ENCODE measurements at regions not wholly inside any gene's neighbourhood (a gene's known extent, or its start where the extent isn't known, plus 50 kb on each side); places are given as distances from the start of the nearest gene placed in this dataset.

DNA sequence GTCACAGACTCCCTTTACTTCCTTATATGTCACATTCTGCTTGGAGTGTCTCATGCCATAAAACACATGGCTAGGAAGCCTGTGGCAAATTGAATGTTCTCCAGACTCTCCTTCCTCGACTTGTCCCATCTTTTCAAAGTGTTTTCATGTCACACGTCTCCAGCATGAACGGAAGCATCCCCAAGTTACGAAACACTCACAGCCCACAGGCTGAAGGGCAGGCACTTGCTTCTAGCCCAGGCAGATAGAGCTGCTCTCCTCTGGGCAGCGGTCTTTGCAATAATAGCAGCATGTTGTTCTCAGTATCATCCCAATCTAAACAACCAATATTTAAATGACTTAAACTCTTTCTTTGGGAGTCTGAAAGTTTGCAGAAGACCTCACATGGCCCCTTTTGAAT, 85.3 kb upstream of the ADAMTS9 start:
- WGBS, 2 donors = 38 to 49% methylated on average over 5 of the region's 5 CpGs
- intact Hi-C loops (cut with DNase I; ENCODE audit: low total_unique reads) = no loop called here
- no peak overlapping the region for H3K4me3 ChIP-seq (ENCODE audit: low read depth, poor library complexity, severe bottlenecking)
- DNase-seq (ENCODE audit: low spot score in 2 of 2) = no peak
- TF ChIP-seq POLR2A (IDR thresholded peaks at IDR 0.05) = no peak
- TF ChIP-seq, protein P1, sequence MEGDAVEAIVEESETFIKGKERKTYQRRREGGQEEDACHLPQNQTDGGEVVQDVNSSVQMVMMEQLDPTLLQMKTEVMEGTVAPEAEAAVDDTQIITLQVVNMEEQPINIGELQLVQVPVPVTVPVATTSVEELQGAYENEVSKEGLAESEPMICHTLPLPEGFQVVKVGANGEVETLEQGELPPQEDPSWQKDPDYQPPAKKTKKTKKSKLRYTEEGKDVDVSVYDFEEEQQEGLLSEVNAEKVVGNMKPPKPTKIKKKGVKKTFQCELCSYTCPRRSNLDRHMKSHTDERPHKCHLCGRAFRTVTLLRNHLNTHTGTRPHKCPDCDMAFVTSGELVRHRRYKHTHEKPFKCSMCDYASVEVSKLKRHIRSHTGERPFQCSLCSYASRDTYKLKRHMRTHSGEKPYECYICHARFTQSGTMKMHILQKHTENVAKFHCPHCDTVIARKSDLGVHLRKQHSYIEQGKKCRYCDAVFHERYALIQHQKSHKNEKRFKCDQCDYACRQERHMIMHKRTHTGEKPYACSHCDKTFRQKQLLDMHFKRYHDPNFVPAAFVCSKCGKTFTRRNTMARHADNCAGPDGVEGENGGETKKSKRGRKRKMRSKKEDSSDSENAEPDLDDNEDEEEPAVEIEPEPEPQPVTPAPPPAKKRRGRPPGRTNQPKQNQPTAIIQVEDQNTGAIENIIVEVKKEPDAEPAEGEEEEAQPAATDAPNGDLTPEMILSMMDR (IDR thresholded peaks at IDR 0.05) = no peak

DNA sequence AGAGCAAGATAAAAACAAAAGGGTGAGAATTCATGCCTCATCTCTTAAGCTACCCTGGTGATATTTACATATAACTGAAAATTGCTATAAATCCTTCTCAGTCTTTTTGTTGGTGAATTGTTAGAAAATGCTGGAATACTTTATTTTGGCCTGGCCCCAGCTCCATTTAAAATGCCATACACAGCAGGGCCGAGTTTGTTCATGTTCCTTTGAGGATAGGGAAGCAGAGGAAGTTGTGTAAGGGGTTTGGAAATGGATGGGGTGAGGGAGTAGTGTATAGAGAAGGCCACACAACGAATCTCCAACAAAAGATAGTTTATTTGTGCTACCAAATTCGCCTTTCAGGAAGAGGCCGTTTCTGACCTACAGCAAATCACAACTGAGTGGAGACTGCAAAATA, 78.6 kb upstream of the ADAMTS9 start:
- no peak overlapping the region for H3K4me3 ChIP-seq (ENCODE audit: low read depth, poor library complexity, severe bottlenecking)
- DNase-seq (ENCODE audit: low spot score in 2 of 2) = no peak
- 62 to 64% methylated on average over 4 of the region's 4 CpGs for WGBS, 2 donors
- TF ChIP-seq, protein P1 (IDR thresholded peaks at IDR 0.05) = no peak
- no peak for TF ChIP-seq POLR2A (IDR thresholded peaks at IDR 0.05)
- intact Hi-C loops (cut with DNase I; ENCODE audit: low total_unique reads) = no loop called here

DNA sequence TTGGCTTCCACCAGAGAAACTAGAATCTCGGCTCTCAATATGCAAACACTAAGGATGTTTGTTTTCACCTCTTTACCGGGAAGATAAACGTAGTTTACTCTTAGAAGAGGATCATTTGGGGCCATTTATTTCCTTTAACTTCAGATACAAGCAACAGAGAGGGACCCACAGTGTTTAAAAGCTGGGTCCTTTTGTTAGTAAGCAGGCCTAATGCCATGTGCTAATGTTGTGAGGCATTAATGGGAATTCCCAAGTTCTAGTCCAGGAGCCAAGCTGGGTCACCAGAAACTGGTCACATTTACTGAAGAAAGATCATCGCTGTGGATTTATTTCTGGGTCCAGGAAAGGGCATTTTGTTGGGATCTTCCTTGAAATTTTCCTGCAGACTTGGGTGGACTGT, 78.1 kb upstream of the ADAMTS9 start:
- no peak for TF ChIP-seq POLR2A (IDR thresholded peaks at IDR 0.05)
- TF ChIP-seq, protein P1 (IDR thresholded peaks at IDR 0.05) = no peak
- no peak for DNase-seq (ENCODE audit: low spot score in 2 of 2)
- intact Hi-C loops (cut with DNase I; ENCODE audit: low total_unique reads) = no loop called here
- H3K4me3 ChIP-seq (ENCODE audit: low read depth, poor library complexity, severe bottlenecking) = no peak overlapping the region
- WGBS, 2 donors = 88 to 90% methylated on average over 4 of the region's 4 CpGs

DNA sequence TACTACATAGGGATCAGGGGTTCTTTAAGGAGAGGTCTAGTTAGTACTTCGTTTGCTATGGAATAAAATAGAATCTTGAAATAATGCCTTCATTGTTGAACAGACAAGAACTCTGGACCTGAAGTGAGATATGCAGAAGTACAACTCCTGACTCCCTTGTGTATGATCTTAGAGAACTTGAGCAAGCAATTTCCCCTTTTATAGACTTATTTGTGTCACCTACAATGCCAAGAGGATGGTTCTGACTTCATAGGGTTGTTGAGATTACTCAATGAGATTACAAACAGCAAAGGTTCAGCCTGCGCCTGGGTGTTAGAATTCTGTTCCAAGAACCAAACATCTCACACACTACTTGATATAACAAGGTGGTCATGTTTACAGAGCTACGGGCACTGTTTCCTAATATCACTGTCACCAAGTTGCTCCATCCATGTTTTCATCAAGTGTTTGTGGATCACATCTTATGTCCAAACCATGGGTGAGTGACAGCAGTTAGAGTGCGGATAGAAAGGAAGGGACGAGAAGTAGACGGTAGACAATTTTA, 76.7 kb upstream of the ADAMTS9 start:
- TF ChIP-seq, protein P1 (IDR thresholded peaks at IDR 0.05) = no peak
- no peak for TF ChIP-seq POLR2A (IDR thresholded peaks at IDR 0.05)
- 86 to 87% methylated on average over 6 of the region's 6 CpGs for WGBS, 2 donors
- H3K4me3 ChIP-seq (ENCODE audit: low read depth, poor library complexity, severe bottlenecking) = no peak overlapping the region
- intact Hi-C loops (cut with DNase I; ENCODE audit: low total_unique reads) = no loop called here
- DNase-seq (ENCODE audit: low spot score in 2 of 2) = no peak

DNA sequence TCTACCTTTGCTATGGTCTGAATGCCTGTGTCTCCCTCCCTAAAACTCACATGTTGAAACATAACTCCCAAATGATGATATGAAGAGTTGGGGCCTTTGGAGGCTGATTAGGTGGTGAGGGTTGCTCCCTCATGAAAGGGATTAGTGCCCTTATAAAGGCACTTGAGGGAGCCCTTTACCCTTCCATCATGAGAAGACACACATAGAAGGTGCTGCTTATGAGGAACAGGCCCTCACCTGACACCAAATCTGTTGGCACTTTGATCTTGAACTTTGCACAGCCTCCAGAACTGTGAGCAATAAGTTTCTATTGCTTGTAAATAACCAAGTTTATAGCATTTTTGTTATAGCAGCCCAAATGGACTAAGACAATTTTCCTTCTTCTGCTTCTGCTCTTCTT, 76.2 kb upstream of the ADAMTS9 start:
- no peak for TF ChIP-seq POLR2A (IDR thresholded peaks at IDR 0.05)
- TF ChIP-seq, protein P1 (IDR thresholded peaks at IDR 0.05) = no peak
- DNase-seq (ENCODE audit: low spot score in 2 of 2) = no peak
- no peak overlapping the region for H3K4me3 ChIP-seq (ENCODE audit: low read depth, poor library complexity, severe bottlenecking)
- intact Hi-C loops (cut with DNase I; ENCODE audit: low total_unique reads) = no loop called here

DNA sequence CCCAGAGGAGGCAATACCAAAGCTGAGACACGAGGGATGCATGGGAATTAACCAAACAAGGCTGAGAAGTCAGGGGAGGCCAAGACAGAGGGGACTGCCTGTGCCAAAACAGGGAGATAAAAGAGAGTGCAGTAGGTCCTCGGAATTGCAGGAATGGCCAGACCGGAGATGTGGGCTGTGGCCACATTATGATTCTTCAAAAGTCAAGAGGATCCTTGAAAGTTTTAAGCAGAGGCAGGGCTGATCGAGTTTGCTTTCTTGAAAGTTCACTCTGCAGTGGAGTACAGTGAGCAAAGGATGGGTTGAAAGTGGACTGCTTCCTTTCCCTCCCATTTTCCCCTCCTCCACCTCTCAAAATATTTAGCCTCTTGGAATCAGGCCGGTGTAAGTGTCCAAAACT, 73.9 kb upstream of the ADAMTS9 start:
- DNase-seq (ENCODE audit: low spot score in 2 of 2) = no peak
- intact Hi-C loops (cut with DNase I; ENCODE audit: low total_unique reads) = no loop called here
- no peak for TF ChIP-seq POLR2A (IDR thresholded peaks at IDR 0.05)
- TF ChIP-seq, protein P1 (IDR thresholded peaks at IDR 0.05) = no peak
- no peak overlapping the region for H3K4me3 ChIP-seq (ENCODE audit: low read depth, poor library complexity, severe bottlenecking)
- WGBS, 2 donors = 87 to 91% methylated on average over 5 of the region's 5 CpGs
